Neural cell (in vitro differentiated cells): ENCODE measurements at regions not wholly inside any gene's neighbourhood (a gene's known extent, or its start where the extent isn't known, plus 50 kb on each side); places are given as distances from the start of the nearest gene placed in this dataset.

Source experiments
- H2AFZ ChIP-seq: fragments of 200-600, 300-800 bp; sonication (generic), shearing (Covaris generic); 2 replicates; pipeline ENCODE4 v1.6.0; 2014; ENCODE audit warnings: low read depth, mild to moderate bottlenecking, antibody characterized with exemption, low read length, moderate library complexity
- H3F3A ChIP-seq: fragments of 200-600 bp; shearing (Covaris generic); 2 replicates; pipeline ENCODE4 v1.6.1; 2016; ENCODE audit warnings: mild to moderate bottlenecking, moderate library complexity, mixed read lengths, antibody characterized with exemption, low read length; ENCODE audit not compliant: insufficient read depth, poor library complexity, severe bottlenecking
- H3K27ac ChIP-seq: fragments of 200-600, 300-800 bp; sonication (generic), shearing (Covaris generic); 2 replicates; pipeline ENCODE4 v1.5.1; 2014; ENCODE audit warnings: mild to moderate bottlenecking, low read length, moderate library complexity
- H3K27me3 ChIP-seq: fragments of 300-800, 200-600 bp; sonication (generic), shearing (Covaris generic); 2 replicates; pipeline ENCODE4 v1.6.0; 2014; ENCODE audit warnings: mild to moderate bottlenecking, low read depth, low read length, moderate library complexity; ENCODE audit not compliant: insufficient read depth
- H3K36me3 ChIP-seq: fragments of 300-800, 200-600 bp; sonication (generic), shearing (Covaris generic); 2 replicates; pipeline ENCODE4 v1.5.1; 2014; ENCODE audit warnings: mild to moderate bottlenecking, antibody characterized with exemption, low read length, moderate library complexity; ENCODE audit not compliant: insufficient read depth
- H3K4me2 ChIP-seq: fragments of 300-800, 200-600 bp; sonication (generic), shearing (Covaris generic); 2 replicates; pipeline ENCODE4 v1.6.0; 2014; ENCODE audit warnings: mild to moderate bottlenecking, low read length
- H3K4me3 ChIP-seq: fragments of 300-800, 200-600 bp; sonication (generic), shearing (Covaris generic); 2 replicates; pipeline ENCODE4 v1.5.1; 2014; ENCODE audit warnings: mild to moderate bottlenecking, low read length, moderate library complexity
- H3K79me2 ChIP-seq: fragments of 200-600 bp; shearing (Covaris generic); replicated peaks from 2 replicates; pipeline ENCODE4 v1.6.0; 2014; ENCODE audit warnings: mild to moderate bottlenecking, low read length, moderate library complexity; ENCODE audit not compliant: insufficient read depth
- H3K9ac ChIP-seq: fragments of 300-800, 200-600 bp; sonication (generic), shearing (Covaris generic); 2 replicates; pipeline ENCODE4 v1.6.1; 2016; ENCODE audit warnings: mild to moderate bottlenecking, low read length, mixed read lengths
- H3K9me2 ChIP-seq: fragments of 200-600 bp; shearing (Covaris generic); 2 replicates; pipeline ENCODE4 v1.6.1; 2016; ENCODE audit warnings: mild to moderate bottlenecking, low read length, mixed read lengths; ENCODE audit not compliant: insufficient read depth
- H3K9me3 ChIP-seq: fragments of 200-600, 300-800 bp; sonication (generic), shearing (Covaris generic); 2 replicates; pipeline ENCODE4 v1.6.1; 2016; ENCODE audit warnings: mild to moderate bottlenecking, mixed run types, low read length, moderate library complexity, mixed read lengths
- H4K20me1 ChIP-seq: fragments of 200-600 bp; shearing (Covaris generic); 2 replicates; pipeline ENCODE4 v1.6.1; 2016; ENCODE audit warnings: mild to moderate bottlenecking, mixed run types; ENCODE audit not compliant: insufficient read depth
- EP300 ChIP-seq: fragments of 450-650 bp; conservative IDR thresholded peaks from 2 replicates; pipeline ENCODE4 v1.6.1; 2014; ENCODE audit warnings: antibody characterized with exemption, mild to moderate bottlenecking, moderate library complexity; ENCODE audit not compliant: poor library complexity, severe bottlenecking
- EZH2 ChIP-seq: fragments of 200-600, 300-800 bp; shearing (Covaris generic), sonication (generic); IDR thresholded peaks from 2 replicates; pipeline ENCODE4 v1.6.1; 2014; ENCODE audit warnings: antibody characterized with exemption, low read length, borderline replicate concordance, mild to moderate bottlenecking; ENCODE audit not compliant: insufficient read depth, poor library complexity, severe bottlenecking
- MXI1 ChIP-seq: fragments of 450-650 bp; conservative IDR thresholded peaks from 2 replicates; pipeline ENCODE4 v1.6.1; 2014; ENCODE audit warnings: antibody characterized with exemption, mild to moderate bottlenecking; ENCODE audit not compliant: poor library complexity, severe bottlenecking
- POLR2AphosphoS5 ChIP-seq: IDR thresholded peaks from 2 replicates; pipeline ENCODE4 v1.6.1; 2012
- RAD21 ChIP-seq: fragments of 450-650 bp; conservative IDR thresholded peaks from 2 replicates; pipeline ENCODE4 v1.6.1; 2014; ENCODE audit warnings: antibody characterized with exemption, mild to moderate bottlenecking, moderate library complexity
- SMC3 ChIP-seq: fragments of 450-650 bp; conservative IDR thresholded peaks from 2 replicates; pipeline ENCODE4 v1.6.1; 2014; ENCODE audit warnings: antibody characterized with exemption, mild to moderate bottlenecking, moderate library complexity; ENCODE audit not compliant: poor library complexity
- TAF1 ChIP-seq: IDR thresholded peaks from 2 replicates; pipeline ENCODE4 v1.6.1; 2012; ENCODE audit warnings: low read depth
- TF ChIP-seq, protein P1 (sequence below): IDR thresholded peaks from 2 replicates; pipeline ENCODE4 v1.6.1; 2012; ENCODE audit warnings: borderline replicate concordance
- TF ChIP-seq, protein P2 (sequence below): fragments of 450-650 bp; IDR thresholded peaks from 2 replicates; pipeline ENCODE4 v1.5.1; 2014; ENCODE audit warnings: antibody characterized with exemption, mild to moderate bottlenecking, moderate library complexity; ENCODE audit not compliant: poor library complexity, severe bottlenecking

DNA sequence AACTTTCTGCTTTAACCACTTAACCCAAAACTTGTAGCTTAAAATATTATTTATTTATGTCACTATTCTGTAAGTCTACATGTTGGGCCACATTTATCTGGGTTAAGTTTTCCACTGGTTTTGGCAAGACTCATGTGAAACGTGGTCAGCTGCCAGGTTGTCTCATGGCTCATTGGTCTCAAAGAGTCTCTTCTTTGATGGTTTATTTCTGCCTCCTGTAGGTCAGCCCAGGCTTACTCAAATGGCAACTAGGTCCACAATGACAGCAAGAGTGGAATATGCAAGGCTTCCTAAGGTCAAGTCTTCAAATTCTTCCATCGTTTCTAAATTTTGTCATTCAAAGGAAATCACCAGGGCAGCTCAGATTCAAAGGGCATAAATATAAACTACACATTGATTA is 828.7 kb downstream of the PCDH7 start:
- no peak overlapping the region for H3K27ac ChIP-seq
- H3K27me3 ChIP-seq: no peaks in the 10 kb centered on the region
- no peaks in the 10 kb centered on the region for H3K79me2 ChIP-seq
- H3K4me2 ChIP-seq: no peak overlapping the region
- H3K9me2 ChIP-seq: no peaks in the 10 kb centered on the region
- TF ChIP-seq MXI1: no peak
- no peak for TF ChIP-seq RAD21
- no peak for TF ChIP-seq EZH2
- TF ChIP-seq EP300: no peak
- TF ChIP-seq, protein P1, sequence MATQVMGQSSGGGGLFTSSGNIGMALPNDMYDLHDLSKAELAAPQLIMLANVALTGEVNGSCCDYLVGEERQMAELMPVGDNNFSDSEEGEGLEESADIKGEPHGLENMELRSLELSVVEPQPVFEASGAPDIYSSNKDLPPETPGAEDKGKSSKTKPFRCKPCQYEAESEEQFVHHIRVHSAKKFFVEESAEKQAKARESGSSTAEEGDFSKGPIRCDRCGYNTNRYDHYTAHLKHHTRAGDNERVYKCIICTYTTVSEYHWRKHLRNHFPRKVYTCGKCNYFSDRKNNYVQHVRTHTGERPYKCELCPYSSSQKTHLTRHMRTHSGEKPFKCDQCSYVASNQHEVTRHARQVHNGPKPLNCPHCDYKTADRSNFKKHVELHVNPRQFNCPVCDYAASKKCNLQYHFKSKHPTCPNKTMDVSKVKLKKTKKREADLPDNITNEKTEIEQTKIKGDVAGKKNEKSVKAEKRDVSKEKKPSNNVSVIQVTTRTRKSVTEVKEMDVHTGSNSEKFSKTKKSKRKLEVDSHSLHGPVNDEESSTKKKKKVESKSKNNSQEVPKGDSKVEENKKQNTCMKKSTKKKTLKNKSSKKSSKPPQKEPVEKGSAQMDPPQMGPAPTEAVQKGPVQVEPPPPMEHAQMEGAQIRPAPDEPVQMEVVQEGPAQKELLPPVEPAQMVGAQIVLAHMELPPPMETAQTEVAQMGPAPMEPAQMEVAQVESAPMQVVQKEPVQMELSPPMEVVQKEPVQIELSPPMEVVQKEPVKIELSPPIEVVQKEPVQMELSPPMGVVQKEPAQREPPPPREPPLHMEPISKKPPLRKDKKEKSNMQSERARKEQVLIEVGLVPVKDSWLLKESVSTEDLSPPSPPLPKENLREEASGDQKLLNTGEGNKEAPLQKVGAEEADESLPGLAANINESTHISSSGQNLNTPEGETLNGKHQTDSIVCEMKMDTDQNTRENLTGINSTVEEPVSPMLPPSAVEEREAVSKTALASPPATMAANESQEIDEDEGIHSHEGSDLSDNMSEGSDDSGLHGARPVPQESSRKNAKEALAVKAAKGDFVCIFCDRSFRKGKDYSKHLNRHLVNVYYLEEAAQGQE: no peak
- TF ChIP-seq POLR2AphosphoS5: no peak
- no peak for TF ChIP-seq SMC3
- TF ChIP-seq TAF1: no peak
- TF ChIP-seq, protein P2, sequence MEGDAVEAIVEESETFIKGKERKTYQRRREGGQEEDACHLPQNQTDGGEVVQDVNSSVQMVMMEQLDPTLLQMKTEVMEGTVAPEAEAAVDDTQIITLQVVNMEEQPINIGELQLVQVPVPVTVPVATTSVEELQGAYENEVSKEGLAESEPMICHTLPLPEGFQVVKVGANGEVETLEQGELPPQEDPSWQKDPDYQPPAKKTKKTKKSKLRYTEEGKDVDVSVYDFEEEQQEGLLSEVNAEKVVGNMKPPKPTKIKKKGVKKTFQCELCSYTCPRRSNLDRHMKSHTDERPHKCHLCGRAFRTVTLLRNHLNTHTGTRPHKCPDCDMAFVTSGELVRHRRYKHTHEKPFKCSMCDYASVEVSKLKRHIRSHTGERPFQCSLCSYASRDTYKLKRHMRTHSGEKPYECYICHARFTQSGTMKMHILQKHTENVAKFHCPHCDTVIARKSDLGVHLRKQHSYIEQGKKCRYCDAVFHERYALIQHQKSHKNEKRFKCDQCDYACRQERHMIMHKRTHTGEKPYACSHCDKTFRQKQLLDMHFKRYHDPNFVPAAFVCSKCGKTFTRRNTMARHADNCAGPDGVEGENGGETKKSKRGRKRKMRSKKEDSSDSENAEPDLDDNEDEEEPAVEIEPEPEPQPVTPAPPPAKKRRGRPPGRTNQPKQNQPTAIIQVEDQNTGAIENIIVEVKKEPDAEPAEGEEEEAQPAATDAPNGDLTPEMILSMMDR: no peak
- H3K4me3 ChIP-seq: no peak overlapping the region
- no peak overlapping the region for H3K9ac ChIP-seq
- no peaks in the 10 kb centered on the region for H4K20me1 ChIP-seq
- H3K9me3 ChIP-seq: no peaks in the 10 kb centered on the region
- no peak overlapping the region for H2AFZ ChIP-seq
- no peaks in the 10 kb centered on the region for H3F3A ChIP-seq
- H3K36me3 ChIP-seq: no peaks in the 10 kb centered on the region

DNA sequence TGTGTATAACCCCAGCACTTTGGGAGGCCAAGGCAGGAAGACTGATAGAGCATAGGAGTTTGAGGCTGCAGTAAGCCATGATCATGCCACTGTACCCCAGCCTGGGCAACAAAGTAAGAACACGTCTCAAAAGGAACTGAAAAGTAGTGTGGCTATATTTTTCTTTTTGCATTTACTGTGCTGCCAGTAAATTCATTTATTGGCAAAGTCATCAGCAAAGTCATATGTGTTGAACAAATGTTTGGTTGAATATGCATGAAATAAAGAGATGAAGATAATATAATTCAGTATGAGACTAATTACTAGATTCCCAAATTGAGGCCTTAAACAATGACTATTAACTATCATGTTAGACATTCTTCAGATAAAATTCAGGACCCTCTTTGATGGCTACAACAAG is 829.1 kb downstream of the PCDH7 start:
- H3K79me2 ChIP-seq: no peaks in the 10 kb centered on the region
- H3K4me3 ChIP-seq: no peak overlapping the region
- H3K4me2 ChIP-seq: no peak overlapping the region

More for the DNA sequence above, 829.1 kb downstream of the PCDH7 start:
- TF ChIP-seq, protein P2: no peak
- TF ChIP-seq, protein P1: no peak
- no peak for TF ChIP-seq EP300
- no peak for TF ChIP-seq RAD21
- no peak for TF ChIP-seq EZH2
- no peak for TF ChIP-seq SMC3
- TF ChIP-seq TAF1: no peak
- TF ChIP-seq POLR2AphosphoS5: no peak
- no peak for TF ChIP-seq MXI1
- no peaks in the 10 kb centered on the region for H3K9me2 ChIP-seq
- no peak overlapping the region for H3K9ac ChIP-seq
- no peaks in the 10 kb centered on the region for H3F3A ChIP-seq
- no peaks in the 10 kb centered on the region for H4K20me1 ChIP-seq
- no peak overlapping the region for H2AFZ ChIP-seq
- H3K36me3 ChIP-seq: no peaks in the 10 kb centered on the region
- H3K9me3 ChIP-seq: no peaks in the 10 kb centered on the region
- H3K27ac ChIP-seq: no peak overlapping the region
- H3K27me3 ChIP-seq: no peaks in the 10 kb centered on the region
